ENCODE measurements at regions not wholly inside any gene's neighbourhood (a gene's known extent, or its start where the extent isn't known, plus 50 kb on each side); places are given as distances from the start of the nearest gene placed in this dataset.

GRCh38 chr12:107325075-107325608 is 231.8 kb upstream of the CRY1 start:
- DNase-seq: no peak

GRCh38 chr12:107326237-107326636 is 232.9 kb upstream of the CRY1 start:
- no peak for DNase-seq

GRCh38 chr12:107327651-107328182 is 234.4 kb upstream of the CRY1 start:
- DNase-seq: no peak

GRCh38 chr12:107328442-107329133 is 235.2 kb upstream of the CRY1 start:
- DNase-seq: no peak

- no peak for DNase-seq
Observed at GRCh38 chr12:107329569-107330324, 236.4 kb upstream of the CRY1 start.

GRCh38 chr12:107330831-107331431 is 237.6 kb upstream of the CRY1 start:
- DNase-seq: no peak

GRCh38 chr12:107331471-107331870 is 238.1 kb upstream of the CRY1 start:
- DNase-seq: no peak

- no peak for DNase-seq
Observed at GRCh38 chr12:107331912-107332311, 238.6 kb upstream of the CRY1 start.

GRCh38 chr12:107332743-107333142 is 239.4 kb upstream of the CRY1 start:
- no peak for DNase-seq

GRCh38 chr12:107335802-107336570 is 242.6 kb upstream of the CRY1 start:
- DNase-seq: no peak

GRCh38 chr12:107336695-107337094 is 243.3 kb upstream of the CRY1 start:
- DNase-seq: no peak

- DNase-seq: no peak
Observed at GRCh38 chr12:107337346-107338095, 244.2 kb upstream of the CRY1 start.

GRCh38 chr12:107339487-107339886 is 246.1 kb upstream of the CRY1 start:
- no peak for DNase-seq

- DNase-seq: no peak
Observed at GRCh38 chr12:107339932-107340331, 246.6 kb upstream of the CRY1 start.

- no peak for DNase-seq
Observed at GRCh38 chr12:107340898-107341297, 247.5 kb upstream of the CRY1 start.

- no peak for DNase-seq
Observed at GRCh38 chr12:107344035-107344808, 250.9 kb upstream of the CRY1 start.

GRCh38 chr12:107347261-107347660 is 253.9 kb upstream of the CRY1 start:
- no peak for DNase-seq

- DNase-seq: no peak
Observed at GRCh38 chr12:107349008-107349747, 255.8 kb upstream of the CRY1 start.

GRCh38 chr12:107349839-107350238 is 256.5 kb upstream of the CRY1 start:
- no peak for DNase-seq

GRCh38 chr12:107351109-107351508 is 257.8 kb upstream of the CRY1 start:
- DNase-seq: no peak

All from activated CD4-positive, alpha-beta T cell treated with anti-CD3 and anti-CD28 coated beads for 1 hour (primary cell).